Stimulated activated naive CD8-positive, alpha-beta T cell treated with anti-CD3 and anti-CD28 coated beads, Interleukin-15, Interleukin-2, amounts not matched to agents 100 U/mL and 50 U/mL, for 24 hours (primary cell): ENCODE measurements at regions not wholly inside any gene's neighbourhood (a gene's known extent, or its start where the extent isn't known, plus 50 kb on each side); places are given as distances from the start of the nearest gene placed in this dataset.

Experiments
- ATAC-seq: fragments of 150-1000 bp; cut with Tn5 transposase; one replicate; pipeline ENCODE4 v1.10.0; 2021
- DNase-seq: peaks from one replicate; pipeline ENCODE4 v3.0.0; 2021

DNA sequence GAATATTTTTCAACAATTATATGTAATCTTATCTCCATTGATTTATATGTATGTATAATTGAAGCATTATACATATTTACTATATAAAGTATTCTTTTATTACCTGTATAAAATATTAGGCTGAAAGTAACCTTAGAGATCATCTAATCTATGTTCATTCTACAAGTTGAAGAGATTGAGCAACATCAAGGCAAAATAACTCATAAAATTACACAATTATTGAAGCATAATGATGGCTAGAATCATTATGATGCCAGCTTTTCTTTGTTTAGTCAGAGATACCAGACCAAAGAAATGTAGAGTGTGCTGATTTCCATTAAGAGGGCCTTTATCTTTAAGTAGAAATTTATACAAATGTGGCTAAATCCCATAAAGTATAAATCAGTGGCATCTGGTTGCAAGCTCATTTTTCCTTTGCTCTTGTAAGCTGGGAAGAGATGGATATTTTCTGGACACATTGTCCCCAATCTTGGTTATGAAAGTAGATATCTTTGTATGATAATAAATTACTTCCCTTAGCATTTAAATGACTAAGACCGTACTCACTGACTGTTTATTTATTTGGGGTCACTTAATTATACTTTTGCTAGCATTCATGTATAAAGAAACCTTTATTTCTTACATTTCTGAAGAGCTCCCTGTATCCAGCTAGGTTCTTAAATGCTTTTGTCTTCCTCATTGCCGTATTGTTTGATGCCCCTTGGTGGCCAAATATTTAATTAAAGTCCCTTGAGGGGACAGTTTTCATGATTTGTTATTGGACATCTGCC is 339.8 kb downstream of the PCDH7 start:
- ATAC-seq (no peak), DNase-seq (no peak)

- ATAC-seq (no peak), DNase-seq (no peak)
Measured at GRCh38 chr4:31065086-31065485, 344.9 kb downstream of the PCDH7 start.

DNA sequence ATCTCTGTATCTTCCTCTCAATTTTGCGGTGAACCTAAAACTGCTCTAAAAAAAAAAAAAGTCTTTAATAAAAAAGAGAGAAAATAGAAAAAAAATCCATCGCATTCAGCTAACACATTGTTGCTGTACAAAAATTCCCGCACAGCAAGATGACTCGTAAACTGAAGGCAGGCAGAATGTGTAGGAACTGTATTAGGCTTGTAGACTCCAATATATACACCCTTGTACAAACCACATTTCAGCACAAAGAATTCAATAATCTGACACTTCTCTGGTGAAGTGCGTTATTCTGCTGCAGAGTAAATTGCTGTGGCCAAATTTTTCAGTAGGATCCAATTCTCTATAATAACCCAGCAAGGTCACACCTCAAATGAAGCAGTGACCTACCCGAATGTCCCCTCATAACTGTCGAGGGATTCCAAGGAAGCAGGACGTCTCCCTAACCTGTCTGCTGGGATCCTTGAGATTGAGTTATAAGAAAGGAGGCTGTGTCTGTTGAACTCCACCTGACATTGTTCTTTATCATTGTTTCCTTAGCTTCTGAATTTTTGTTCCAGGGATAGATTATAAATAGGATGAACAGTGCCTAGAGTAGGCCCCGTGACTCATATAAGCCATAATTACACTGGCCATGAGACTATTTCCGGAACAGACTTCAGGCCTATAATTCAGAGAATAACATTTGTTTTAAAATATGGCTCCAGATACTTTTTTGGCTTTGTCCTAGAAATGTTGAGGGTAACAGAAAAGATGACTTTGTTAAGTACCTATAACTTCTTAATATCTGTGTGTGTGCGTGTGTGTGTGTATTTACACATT is 348.3 kb downstream of the PCDH7 start:
- DNase-seq = no peak
- ATAC-seq = no peak

- ATAC-seq (no peak), DNase-seq (no peak)
Measured at GRCh38 chr4:31069151-31069550, 349.0 kb downstream of the PCDH7 start.

GRCh38 chr4:31071508-31072486 is 351.6 kb downstream of the PCDH7 start:
- ATAC-seq (no peak), DNase-seq (no peak)

DNA sequence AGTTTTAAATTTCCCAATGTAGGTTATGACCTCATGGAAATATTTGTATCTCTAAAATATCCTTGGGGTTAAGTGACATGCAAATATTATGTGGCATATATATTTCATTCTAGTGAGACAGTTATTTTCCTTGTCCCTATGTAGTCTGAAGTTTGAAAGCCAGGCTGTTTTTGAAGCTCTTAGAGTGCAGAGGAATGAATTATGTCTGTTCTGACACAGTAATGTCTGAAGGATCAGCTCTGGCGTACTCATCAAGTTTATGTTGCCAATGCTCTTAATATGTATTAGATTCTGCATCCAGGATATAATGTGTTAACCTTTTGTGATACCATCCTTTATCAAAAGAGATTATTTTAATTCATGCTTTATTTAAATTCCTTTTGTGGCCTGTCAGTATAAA is 355.8 kb downstream of the PCDH7 start:
- ATAC-seq (no peak), DNase-seq (no peak)

- DNase-seq = no peak
- ATAC-seq = no peak
Measured at GRCh38 chr4:31078661-31079060, 358.5 kb downstream of the PCDH7 start.

GRCh38 chr4:31080887-31081286 is 360.7 kb downstream of the PCDH7 start:
- DNase-seq (no peak), ATAC-seq (no peak)

GRCh38 chr4:31081366-31081765 is 361.2 kb downstream of the PCDH7 start:
- ATAC-seq = no peak

DNA sequence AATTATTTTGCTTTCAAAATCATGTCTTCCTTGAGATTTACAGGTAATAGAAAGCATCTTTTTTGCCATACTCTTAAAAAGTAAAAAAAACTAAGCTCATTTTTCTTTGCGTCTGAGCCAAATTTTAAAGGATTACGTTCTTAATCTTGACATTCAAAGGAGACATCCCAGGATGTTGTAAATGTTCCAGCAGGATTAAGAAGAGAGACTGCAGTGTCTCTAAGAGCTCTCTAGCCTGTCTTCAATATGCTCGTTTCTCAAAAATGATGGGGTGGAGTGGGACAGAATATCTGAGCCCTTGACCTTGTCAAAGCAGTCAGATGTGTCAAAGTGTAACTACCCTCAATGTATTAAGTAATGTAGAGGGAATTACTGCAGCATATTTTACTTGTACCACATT is 363.3 kb downstream of the PCDH7 start:
- DNase-seq (no peak), ATAC-seq (no peak)

More at GRCh38 chr4:31081366-31081765, 361.2 kb downstream of the PCDH7 start:
- no peak for DNase-seq

DNA sequence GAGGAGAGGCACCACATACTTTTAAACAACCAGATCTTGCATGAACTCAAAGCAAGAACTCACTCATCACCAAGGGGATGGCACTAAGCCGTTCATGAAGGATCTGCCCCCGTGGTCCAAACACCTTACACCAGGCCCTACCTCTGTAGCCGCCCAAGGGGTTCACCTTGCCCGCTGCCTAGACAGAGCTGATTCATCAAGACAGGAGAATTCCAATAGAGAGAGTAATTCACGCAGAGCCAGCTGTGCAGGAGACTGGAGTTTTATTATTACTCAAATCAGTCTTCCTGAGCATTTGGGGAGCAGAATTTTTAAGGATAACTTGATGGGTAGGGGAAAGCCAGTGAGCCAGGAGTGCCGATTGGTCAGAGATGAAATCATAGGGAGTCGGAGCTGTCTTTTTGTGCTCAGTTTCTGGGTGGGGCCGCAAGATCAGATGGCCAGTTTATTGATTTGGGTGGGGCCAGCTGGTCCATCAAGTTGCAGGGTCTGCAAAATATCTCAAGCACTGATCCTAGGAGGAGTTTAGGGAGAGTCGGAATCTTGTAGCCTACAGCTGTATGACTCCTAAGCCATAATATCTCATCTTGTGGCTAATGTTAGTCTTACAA is 364.7 kb downstream of the PCDH7 start:
- DNase-seq (no peak), ATAC-seq (no peak)

GRCh38 chr4:31085689-31086088 is 365.5 kb downstream of the PCDH7 start:
- DNase-seq (no peak), ATAC-seq (no peak)

DNA sequence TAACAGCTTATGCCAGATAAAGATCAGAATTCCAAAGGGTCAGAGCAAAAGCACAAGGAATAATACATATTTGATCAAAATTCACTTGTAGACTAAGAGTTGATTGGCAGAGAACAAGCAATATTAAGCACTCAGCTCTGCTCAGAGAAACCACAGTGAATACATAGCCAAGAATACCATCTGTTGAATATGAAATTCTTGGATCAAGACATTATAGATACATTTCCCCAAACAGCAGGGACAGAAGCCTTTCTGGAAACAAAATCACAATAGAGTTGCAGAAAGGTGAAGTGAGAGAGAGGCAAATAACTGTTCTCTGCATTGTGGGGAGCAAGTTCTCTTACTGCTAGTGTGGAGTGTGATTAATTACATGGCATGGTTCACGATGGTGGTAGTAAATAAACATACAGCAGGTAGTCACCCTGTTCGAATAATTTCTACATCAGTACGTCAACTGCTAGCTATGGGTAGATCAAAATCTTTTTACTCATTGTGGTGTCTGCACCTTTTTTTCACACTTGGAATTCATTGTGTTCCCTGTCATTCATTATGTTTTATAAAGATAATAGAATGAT is 366.7 kb downstream of the PCDH7 start:
- no peak for DNase-seq
- ATAC-seq = no peak

GRCh38 chr4:31088600-31089230 is 368.5 kb downstream of the PCDH7 start:
- no peak for DNase-seq
- no peak for ATAC-seq

GRCh38 chr4:31089815-31090214 is 369.6 kb downstream of the PCDH7 start:
- ATAC-seq = no peak
- DNase-seq = no peak

GRCh38 chr4:31094474-31094873 is 374.3 kb downstream of the PCDH7 start:
- DNase-seq (no peak), ATAC-seq (no peak)

GRCh38 chr4:31097999-31098398 is 377.8 kb downstream of the PCDH7 start:
- ATAC-seq (no peak), DNase-seq (no peak)

- DNase-seq (no peak), ATAC-seq (no peak)
Measured at GRCh38 chr4:31100536-31100935, 380.4 kb downstream of the PCDH7 start.

GRCh38 chr4:31104043-31104442 is 383.9 kb downstream of the PCDH7 start:
- ATAC-seq = no peak
- DNase-seq = no peak

GRCh38 chr4:31104577-31104976 is 384.4 kb downstream of the PCDH7 start:
- ATAC-seq = no peak
- DNase-seq = no peak

GRCh38 chr4:31106419-31106818 is 386.2 kb downstream of the PCDH7 start:
- DNase-seq (no peak), ATAC-seq (no peak)
